AG09319 (cell line): ENCODE measurements at regions not wholly inside any gene's neighbourhood (a gene's known extent, or its start where the extent isn't known, plus 50 kb on each side); places are given as distances from the start of the nearest gene placed in this dataset.

Experiments
- DNase-seq: peaks from one replicate; pipeline ENCODE4 v3.0.0-alpha.2; 2010; ENCODE audit warnings: low read depth; ENCODE audit errors: extremely low read depth
- TF ChIP-seq, protein P1 (sequence below): IDR thresholded peaks from 2 replicates; pipeline ENCODE4 v1.5.1; 2011; ENCODE audit warnings: low read depth, mild to moderate bottlenecking, inconsistent platforms, low read length, moderate library complexity

DNA sequence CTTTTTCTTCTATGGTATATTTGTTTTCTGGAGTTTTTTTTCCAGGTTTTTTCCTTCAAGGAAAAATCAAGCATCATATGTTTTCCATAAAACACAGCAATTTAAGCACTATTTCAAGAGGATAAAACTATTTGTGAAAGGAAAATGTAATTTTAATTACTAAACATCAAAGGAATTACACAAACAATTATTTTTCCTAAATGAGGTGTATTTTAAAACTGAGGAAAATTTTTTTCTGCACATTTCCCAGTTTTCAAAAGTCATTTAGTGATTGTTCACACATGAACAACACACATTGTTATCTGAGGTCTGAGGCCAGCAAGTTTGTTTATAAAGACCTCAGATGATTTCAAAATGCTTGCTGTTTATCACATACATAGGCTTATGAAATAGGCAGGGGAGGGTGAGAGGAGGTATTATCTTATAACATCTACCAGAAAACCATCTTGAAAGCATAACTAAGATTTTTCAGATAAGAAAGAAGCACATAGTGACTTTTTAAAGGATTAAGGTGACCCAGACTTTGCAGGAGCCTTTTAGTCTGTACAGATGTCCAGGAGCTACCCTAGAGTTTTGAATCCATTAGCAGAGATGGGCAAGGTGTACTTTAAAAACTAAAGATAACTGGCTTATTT, 381.6 kb downstream of the GJA1 start:
- TF ChIP-seq, protein P1, sequence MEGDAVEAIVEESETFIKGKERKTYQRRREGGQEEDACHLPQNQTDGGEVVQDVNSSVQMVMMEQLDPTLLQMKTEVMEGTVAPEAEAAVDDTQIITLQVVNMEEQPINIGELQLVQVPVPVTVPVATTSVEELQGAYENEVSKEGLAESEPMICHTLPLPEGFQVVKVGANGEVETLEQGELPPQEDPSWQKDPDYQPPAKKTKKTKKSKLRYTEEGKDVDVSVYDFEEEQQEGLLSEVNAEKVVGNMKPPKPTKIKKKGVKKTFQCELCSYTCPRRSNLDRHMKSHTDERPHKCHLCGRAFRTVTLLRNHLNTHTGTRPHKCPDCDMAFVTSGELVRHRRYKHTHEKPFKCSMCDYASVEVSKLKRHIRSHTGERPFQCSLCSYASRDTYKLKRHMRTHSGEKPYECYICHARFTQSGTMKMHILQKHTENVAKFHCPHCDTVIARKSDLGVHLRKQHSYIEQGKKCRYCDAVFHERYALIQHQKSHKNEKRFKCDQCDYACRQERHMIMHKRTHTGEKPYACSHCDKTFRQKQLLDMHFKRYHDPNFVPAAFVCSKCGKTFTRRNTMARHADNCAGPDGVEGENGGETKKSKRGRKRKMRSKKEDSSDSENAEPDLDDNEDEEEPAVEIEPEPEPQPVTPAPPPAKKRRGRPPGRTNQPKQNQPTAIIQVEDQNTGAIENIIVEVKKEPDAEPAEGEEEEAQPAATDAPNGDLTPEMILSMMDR, result no peak
- DNase-seq, result no peak

DNA sequence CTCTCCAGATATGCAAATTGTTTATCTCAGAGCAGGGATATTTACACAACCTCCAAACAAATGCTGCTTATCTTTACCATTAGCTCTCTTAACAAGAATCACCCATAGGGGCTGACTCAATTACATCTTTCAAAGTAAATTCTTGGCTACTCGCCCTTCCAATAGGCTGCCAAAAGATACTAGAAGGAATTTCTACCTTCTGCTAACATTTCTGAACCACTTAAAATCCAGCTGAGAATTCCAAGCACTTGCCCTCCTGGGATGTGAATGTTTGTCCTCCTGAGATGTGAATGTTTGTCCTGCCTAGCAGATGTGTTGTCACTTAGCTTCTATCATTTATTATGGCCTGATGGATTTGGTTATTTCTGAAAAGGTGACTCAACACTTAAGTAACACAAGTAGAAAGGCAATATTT, 388.0 kb downstream of the GJA1 start:
- TF ChIP-seq, protein P1, result no peak
- no peak for DNase-seq

DNA sequence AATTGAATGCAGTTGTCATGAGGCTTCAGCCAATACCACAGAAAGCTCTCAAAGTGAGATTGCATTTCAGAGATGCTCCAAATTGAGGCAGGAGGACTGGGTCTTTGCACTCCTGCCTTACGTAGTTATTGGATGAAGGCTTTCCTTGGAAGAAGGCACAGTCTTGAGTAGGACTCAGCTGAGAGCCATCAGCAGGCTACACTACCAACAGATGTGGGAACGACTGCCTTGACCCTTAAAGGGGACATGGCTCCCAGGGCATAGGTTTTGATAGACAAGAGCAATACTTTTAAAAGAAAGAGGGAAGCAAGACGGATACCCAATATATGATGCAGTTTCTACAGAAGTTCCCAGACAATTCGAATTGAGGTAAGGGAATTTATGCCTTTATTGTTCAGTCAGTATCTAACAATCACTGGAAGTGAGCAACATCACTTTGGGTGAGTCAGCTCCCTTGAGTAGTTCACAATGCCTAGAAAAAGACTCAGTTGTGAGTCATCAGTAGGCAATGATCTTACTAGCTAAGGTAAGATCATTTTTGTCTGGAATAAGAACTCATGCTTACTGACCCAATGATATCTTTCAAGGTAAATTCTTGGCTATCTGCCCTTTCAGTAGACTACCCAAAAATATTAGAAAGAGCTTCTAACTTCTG, 390.8 kb downstream of the GJA1 start:
- no peak for DNase-seq
- TF ChIP-seq, protein P1, result no peak

DNA sequence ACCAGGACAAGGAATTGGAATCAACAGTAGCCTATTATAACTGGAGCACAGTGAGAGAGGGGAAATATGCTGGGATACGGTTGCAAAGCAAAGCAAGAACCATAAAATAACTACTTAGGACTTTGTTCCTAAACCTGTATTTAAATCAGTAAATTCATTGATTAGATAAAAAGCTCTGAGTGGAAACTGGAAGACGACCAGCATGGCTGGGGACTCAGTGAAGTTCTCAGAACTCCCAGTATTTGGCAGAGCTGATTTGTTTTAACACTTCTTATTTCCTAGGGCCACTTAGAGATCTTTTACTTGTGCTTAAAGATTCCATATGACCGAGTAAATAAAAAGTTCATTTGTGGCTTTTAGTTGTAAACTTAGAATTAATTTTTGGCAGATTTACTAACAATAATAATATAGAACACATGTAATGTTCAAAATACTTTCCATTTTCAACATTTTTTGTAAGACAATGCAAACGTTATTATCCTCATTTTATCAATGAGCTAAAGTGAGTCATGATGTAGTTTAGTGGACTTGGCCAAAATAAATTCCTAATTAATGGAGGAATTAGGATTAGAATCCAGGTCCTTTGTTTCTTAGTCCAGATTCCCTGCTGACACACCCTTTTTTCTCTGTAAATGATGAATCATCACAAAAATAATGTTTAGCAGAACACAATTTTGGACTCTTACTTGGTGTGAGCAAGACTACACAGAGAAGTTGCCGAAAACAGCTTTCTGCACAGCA, 392.9 kb downstream of the GJA1 start:
- TF ChIP-seq, protein P1, result no peak
- DNase-seq, result no peak

DNA sequence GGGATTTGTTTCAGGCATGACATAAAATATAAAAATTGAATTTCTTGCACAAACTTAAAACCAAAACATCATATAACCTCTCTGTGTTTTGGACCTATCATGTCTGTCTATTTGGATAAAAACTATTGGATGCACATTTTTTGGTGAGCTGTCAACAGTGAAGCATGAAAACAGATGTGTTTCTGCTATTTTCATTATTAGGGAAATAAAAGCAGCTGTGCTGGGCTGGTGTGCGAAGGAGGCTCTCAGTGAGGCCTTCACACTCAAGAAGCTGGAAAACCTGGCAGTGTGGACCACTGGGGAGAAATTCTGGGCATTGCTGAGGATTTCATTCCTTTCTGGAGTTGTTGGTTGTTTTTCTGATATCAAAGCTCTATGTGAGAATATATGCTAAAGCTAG, 395.3 kb downstream of the GJA1 start:
- TF ChIP-seq, protein P1, result no peak
- no peak for DNase-seq

DNA sequence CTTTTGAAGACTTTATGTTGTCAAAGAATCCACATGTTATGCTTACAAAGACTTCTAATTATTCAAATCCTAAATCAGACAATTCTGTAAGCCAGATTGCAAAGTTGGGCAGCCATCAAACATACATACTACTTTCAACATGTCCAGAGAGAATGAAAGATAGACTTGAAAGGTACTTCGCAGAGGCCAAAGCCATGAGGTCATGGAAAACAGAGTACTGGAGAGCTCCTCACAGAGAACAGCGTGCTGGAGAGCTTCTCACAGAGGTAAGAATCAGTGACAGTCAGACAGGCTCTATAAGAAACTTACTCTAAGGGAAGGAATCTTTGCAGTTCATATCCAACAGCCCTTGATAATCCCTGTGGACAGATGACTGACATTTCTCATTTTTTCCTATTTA, 400.2 kb downstream of the GJA1 start:
- TF ChIP-seq, protein P1, result no peak
- DNase-seq, result no peak
